Erythroblast (primary cell): ENCODE measurements at regions not wholly inside any gene's neighbourhood (a gene's known extent, or its start where the extent isn't known, plus 50 kb on each side); places are given as distances from the start of the nearest gene placed in this dataset.
"Not testable (repeated sequence)": the region's sequence is repeated elsewhere in the genome, so short reads cannot be mapped to it uniquely, and the experiment has no call there.

Source experiments
- GATA1 ChIP-seq: IDR thresholded peaks from 2 replicates; pipeline ENCODE4 v1.6.1; 2011; ENCODE audit warnings: low read depth, mild to moderate bottlenecking, control low read depth, low read length, moderate library complexity
- POLR2A ChIP-seq: IDR thresholded peaks from 2 replicates; pipeline ENCODE4 v1.6.1; 2011; ENCODE audit warnings: mild to moderate bottlenecking, low read length

DNA sequence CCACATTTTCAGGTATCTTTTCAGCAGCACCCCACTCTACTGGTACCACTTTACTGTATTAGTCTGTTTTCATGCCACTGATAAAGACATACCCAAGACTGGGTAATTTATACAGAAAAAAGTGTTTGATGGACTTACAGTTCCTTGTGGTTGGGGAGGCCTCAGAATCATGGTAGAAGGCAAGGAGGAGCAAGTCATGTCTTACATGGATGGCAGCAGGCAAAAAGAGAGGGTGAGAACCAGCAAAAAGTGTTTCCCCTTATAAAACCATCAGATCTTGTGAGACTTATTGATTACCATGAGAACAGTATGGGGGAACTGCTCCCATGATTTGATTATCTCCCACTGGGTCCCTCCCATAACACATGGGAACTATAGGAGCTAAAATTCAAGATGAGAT, 685.9 kb downstream of the NYAP2 start:
- not testable (repeated sequence) for TF ChIP-seq POLR2A, GATA1
